Activated CD4-positive, alpha-beta T cell treated with anti-CD3 and anti-CD28 coated beads, Interleukin-2, Interleukin-4, amounts not matched to agents 100 ng/mL and 50 ng/mL, durations not matched to agents 16 hours and 8 hours (primary cell): ENCODE measurements at regions not wholly inside any gene's neighbourhood (a gene's known extent, or its start where the extent isn't known, plus 50 kb on each side); places are given as distances from the start of the nearest gene placed in this dataset.
"Not testable (repeated sequence)": the region's sequence is repeated elsewhere in the genome, so short reads cannot be mapped to it uniquely, and the experiment has no call there.

Experiments used
- DNase-seq: peaks from one replicate; pipeline ENCODE4 v3.0.0-alpha.2; 2020; ENCODE audit warnings: low spot score

GRCh38 chr10:46204482-46205102, 82.2 kb upstream of the ANTXRL start:
- not testable (repeated sequence) for DNase-seq

GRCh38 chr10:46210427-46210826, 76.4 kb upstream of the ANTXRL start:
- DNase-seq, result not testable (repeated sequence)

- no peak for DNase-seq
Measured at GRCh38 chr10:46215426-46215825, 71.4 kb upstream of the ANTXRL start.

- no peak for DNase-seq
Measured at GRCh38 chr10:46216003-46216634, 70.7 kb upstream of the ANTXRL start.

- DNase-seq, result no peak
Measured at GRCh38 chr10:46216836-46217751, 69.7 kb upstream of the ANTXRL start.

- DNase-seq, result no peak
Measured at GRCh38 chr10:46217752-46218453, 68.9 kb upstream of the ANTXRL start.

- no peak for DNase-seq
Measured at GRCh38 chr10:46218921-46219320, 67.9 kb upstream of the ANTXRL start.

GRCh38 chr10:46219431-46219990, 67.3 kb upstream of the ANTXRL start:
- not testable (repeated sequence) for DNase-seq

- DNase-seq, result no peak
Measured at GRCh38 chr10:46220187-46220586, 66.6 kb upstream of the ANTXRL start.

GRCh38 chr10:46220872-46221538, 65.8 kb upstream of the ANTXRL start:
- DNase-seq, result no peak

GRCh38 chr10:46222364-46222935, 64.3 kb upstream of the ANTXRL start:
- DNase-seq, result no peak

GRCh38 chr10:46223064-46223480, 63.7 kb upstream of the ANTXRL start:
- peak; percentile 6 for DNase-seq

GRCh38 chr10:46223626-46224413, 63.0 kb upstream of the ANTXRL start:
- no peak for DNase-seq

GRCh38 chr10:46224414-46224682, 62.4 kb upstream of the ANTXRL start:
- no peak for DNase-seq

- DNase-seq, result no peak
Measured at GRCh38 chr10:46225597-46225996, 61.2 kb upstream of the ANTXRL start.

- no peak for DNase-seq
Measured at GRCh38 chr10:46226232-46226631, 60.6 kb upstream of the ANTXRL start.

- no peak for DNase-seq
Measured at GRCh38 chr10:46226900-46227558, 59.8 kb upstream of the ANTXRL start.

- DNase-seq, result no peak
Measured at GRCh38 chr10:46227571-46227935, 59.2 kb upstream of the ANTXRL start.

- no peak for DNase-seq
Measured at GRCh38 chr10:46227936-46228562, 58.7 kb upstream of the ANTXRL start.
